Trophoblast cell (in vitro differentiated cells and primary cell): ENCODE measurements at regions not wholly inside any gene's neighbourhood (a gene's known extent, or its start where the extent isn't known, plus 50 kb on each side); places are given as distances from the start of the nearest gene placed in this dataset.

Experiments used
- DNase-seq, 2 donors: peaks; one replicate each; pipeline ENCODE4 v3.0.0-alpha.2; 2016
- H2AFZ ChIP-seq: 2 replicates; pipeline ENCODE4 v1.6.1; 2013; ENCODE audit warnings: low read length, moderate library complexity, mild to moderate bottlenecking; ENCODE audit not compliant: insufficient read depth, poor library complexity
- H2AK5ac ChIP-seq: 2 replicates; pipeline ENCODE4 v1.6.1; 2013; ENCODE audit warnings: mild to moderate bottlenecking, low read length
- H2BK120ac ChIP-seq: 2 replicates; pipeline ENCODE4 v1.6.1; 2013; ENCODE audit warnings: low read length, mild to moderate bottlenecking, moderate library complexity; ENCODE audit not compliant: insufficient read depth, poor library complexity
- H2BK12ac ChIP-seq: 2 replicates; pipeline ENCODE4 v1.6.1; 2013; ENCODE audit warnings: mild to moderate bottlenecking, low read length, moderate library complexity
- H2BK5ac ChIP-seq: 2 replicates; pipeline ENCODE4 v1.6.1; 2013; ENCODE audit warnings: low read length, low read depth, moderate library complexity, mild to moderate bottlenecking; ENCODE audit not compliant: poor library complexity
- H3K14ac ChIP-seq: 2 replicates; pipeline ENCODE4 v1.6.1; 2013; ENCODE audit warnings: mild to moderate bottlenecking, low read length
- H3K18ac ChIP-seq: 2 replicates; pipeline ENCODE4 v1.6.1; 2013; ENCODE audit warnings: mild to moderate bottlenecking, low read length
- H3K23ac ChIP-seq: 2 replicates; pipeline ENCODE4 v1.6.1; 2013; ENCODE audit warnings: low read length
- H3K27ac ChIP-seq: 2 replicates; pipeline ENCODE4 v1.5.1; 2013; ENCODE audit warnings: low read depth, mild to moderate bottlenecking, inconsistent platforms, low read length, moderate library complexity
- H3K27me3 ChIP-seq: 2 replicates; pipeline ENCODE4 v1.6.1; 2013; ENCODE audit warnings: inconsistent platforms, mild to moderate bottlenecking, low read length, moderate library complexity; ENCODE audit not compliant: insufficient read depth
- H3K36me3 ChIP-seq, 2 experiments: 1 replicate in 1 of 2; 2 replicates in 1 of 2; pipeline ENCODE4 v1.6.1; 2013; ENCODE audit warnings: low read length in 2 of 2, mild to moderate bottlenecking in 2 of 2, moderate library complexity in 1 of 2; ENCODE audit not compliant: insufficient read depth in 2 of 2, control insufficient read depth in 1 of 2
- H3K4ac ChIP-seq: 2 replicates; pipeline ENCODE4 v1.6.1; 2013; ENCODE audit warnings: low read depth, mild to moderate bottlenecking, low read length, moderate library complexity
- H3K4me1 ChIP-seq, 2 experiments: 1 replicate in 1 of 2; 2 replicates in 1 of 2; pipeline ENCODE4 v1.6.1; 2013; ENCODE audit warnings: low read length in 2 of 2, mild to moderate bottlenecking in 2 of 2, moderate library complexity in 1 of 2; ENCODE audit not compliant: insufficient read depth in 2 of 2, control insufficient read depth in 1 of 2
- H3K4me2 ChIP-seq: 2 replicates; pipeline ENCODE4 v1.6.1; 2013; ENCODE audit warnings: inconsistent platforms, mild to moderate bottlenecking, low read length, moderate library complexity
- H3K4me3 ChIP-seq: 2 replicates; pipeline ENCODE4 v1.5.1; 2013; ENCODE audit warnings: mild to moderate bottlenecking, low read depth, low read length, inconsistent platforms
- H3K79me1 ChIP-seq: one replicate; pipeline ENCODE4 v1.6.1; 2013; ENCODE audit warnings: low read length
- H3K79me2 ChIP-seq: 2 replicates; pipeline ENCODE4 v1.6.1; 2013; ENCODE audit warnings: low read length, mild to moderate bottlenecking; ENCODE audit not compliant: control insufficient read depth, insufficient read depth, poor library complexity
- H3K9ac ChIP-seq: 2 replicates; pipeline ENCODE4 v1.6.1; 2013; ENCODE audit warnings: mild to moderate bottlenecking, low read length
- H3K9me3 ChIP-seq: 2 replicates; pipeline ENCODE4 v1.6.1; 2013; ENCODE audit warnings: low read depth, mild to moderate bottlenecking, control low read depth, inconsistent platforms, low read length; ENCODE audit not compliant: insufficient read depth
- H4K12ac ChIP-seq: 2 replicates; pipeline ENCODE4 v1.6.1; 2013; ENCODE audit warnings: low read depth, mild to moderate bottlenecking, low read length, moderate library complexity
- H4K8ac ChIP-seq: 2 replicates; pipeline ENCODE4 v1.6.1; 2013; ENCODE audit warnings: low read depth, mild to moderate bottlenecking, low read length, moderate library complexity
- H4K91ac ChIP-seq: one replicate; pipeline ENCODE4 v1.6.1; 2013; ENCODE audit warnings: low read depth, mild to moderate bottlenecking, low read length, moderate library complexity
- WGBS: extraction: QIAGEN DNeasy Blood & Tissue Kit; methylation state at CpG from one replicate; pipeline ENCODE4 v1.1.7; 2013; ENCODE audit warnings: missing lambda C conversion rate; ENCODE audit not compliant: insufficient read length, insufficient coverage; ENCODE audit errors: extremely low coverage; 5-methylcytosine and 5-hydroxymethylcytosine counted together

GRCh38 chr6:69623357-69623756 lies 173.5 kb downstream of the LMBRD1 start:
- Histone ChIP-seq H3K27ac (no peak overlapping the region), H3K9ac (no peak overlapping the region), H2AFZ (no peak overlapping the region), H3K9me3 (no peaks in the 10 kb centered on the region), H3K18ac (no peak overlapping the region), H3K36me3 (no peaks in the 10 kb centered on the region), H3K14ac (no peak overlapping the region), H3K4me1 (peaks cover 3 to 4% of the 10 kb centered on the region in 2 experiments), H4K12ac (no peak overlapping the region), H4K8ac (no peak overlapping the region), H4K91ac (no peak overlapping the region), H3K79me2 (no peaks in the 10 kb centered on the region), H3K4me3 (no peak overlapping the region), H3K4ac (no peak overlapping the region), H2BK5ac (no peak overlapping the region), H3K4me2 (no peak overlapping the region), H3K23ac (no peak overlapping the region), H3K79me1 (no peaks in the 10 kb centered on the region), H2BK120ac (no peak overlapping the region), H2AK5ac (no peak overlapping the region), H3K27me3 (no peaks in the 10 kb centered on the region), H2BK12ac (no peak overlapping the region)
- DNase-seq = no peak
- no CpG with 5 or more reads among the region's 1 CpG for WGBS

- peaks cover 3 to 4% of the 10 kb centered on the region in 2 experiments for H3K4me1 ChIP-seq
- no peaks in the 10 kb centered on the region for H3K79me2 ChIP-seq
- no peaks in the 10 kb centered on the region for H3K79me1 ChIP-seq
- no peak overlapping the region for H4K12ac ChIP-seq
- no peak overlapping the region for H2AK5ac ChIP-seq
- H2BK120ac ChIP-seq = no peak overlapping the region
- H4K91ac ChIP-seq = no peak overlapping the region
- no peak overlapping the region for H4K8ac ChIP-seq
- no peak overlapping the region for H3K9ac ChIP-seq
- H3K27ac ChIP-seq = no peak overlapping the region
- no peak overlapping the region for H2AFZ ChIP-seq
- no CpG with 5 or more reads among the region's 2 CpGs for WGBS
- no peak overlapping the region for H3K4ac ChIP-seq
- no peak overlapping the region for H3K18ac ChIP-seq
- no peak overlapping the region for H3K4me2 ChIP-seq
- no peak overlapping the region for H2BK12ac ChIP-seq
- no peak overlapping the region for H3K23ac ChIP-seq
- no peaks in the 10 kb centered on the region for H3K36me3 ChIP-seq
- no peaks in the 10 kb centered on the region for H3K9me3 ChIP-seq
- H3K27me3 ChIP-seq = no peaks in the 10 kb centered on the region
- no peak for DNase-seq
- H3K4me3 ChIP-seq = no peak overlapping the region
- H3K14ac ChIP-seq = no peak overlapping the region
- H2BK5ac ChIP-seq = no peak overlapping the region
Measured at GRCh38 chr6:69622924-69623323, 173.9 kb downstream of the LMBRD1 start.

- Histone ChIP-seq H3K4me2 (no peak overlapping the region), H2AK5ac (no peak overlapping the region), H3K4ac (no peak overlapping the region), H3K14ac (no peak overlapping the region), H3K4me1 (peaks cover 3 to 4% of the 10 kb centered on the region in 2 experiments), H2BK5ac (no peak overlapping the region), H4K91ac (no peak overlapping the region), H3K27ac (no peak overlapping the region), H2BK12ac (no peak overlapping the region), H2BK120ac (no peak overlapping the region), H3K36me3 (no peaks in the 10 kb centered on the region), H3K27me3 (no peaks in the 10 kb centered on the region), H3K18ac (no peak overlapping the region), H4K12ac (no peak overlapping the region), H3K23ac (no peak overlapping the region), H3K79me1 (no peaks in the 10 kb centered on the region), H4K8ac (no peak overlapping the region), H3K4me3 (no peak overlapping the region), H2AFZ (no peak overlapping the region), H3K79me2 (no peaks in the 10 kb centered on the region), H3K9me3 (no peaks in the 10 kb centered on the region), H3K9ac (no peak overlapping the region)
- no CpG with 5 or more reads among the region's 3 CpGs for WGBS
- DNase-seq = no peak
Measured at GRCh38 chr6:69622230-69622629, 174.6 kb downstream of the LMBRD1 start.

GRCh38 chr6:69617163-69617562 lies 179.6 kb downstream of the LMBRD1 start:
- Histone ChIP-seq H3K4me3 (no peak overlapping the region), H3K27me3 (no peaks in the 10 kb centered on the region), H3K4ac (no peak overlapping the region), H3K4me2 (no peak overlapping the region), H2AFZ (no peak overlapping the region), H2BK5ac (no peak overlapping the region), H3K79me2 (no peaks in the 10 kb centered on the region), H4K12ac (no peak overlapping the region), H3K36me3 (no peaks in the 10 kb centered on the region), H2BK120ac (no peak overlapping the region), H3K4me1 (peaks cover 0 to under 1% of the 10 kb centered on the region in 2 experiments), H3K23ac (no peak overlapping the region), H4K8ac (no peak overlapping the region), H2BK12ac (no peak overlapping the region), H3K9me3 (no peaks in the 10 kb centered on the region), H2AK5ac (no peak overlapping the region), H3K27ac (no peak overlapping the region), H3K18ac (no peak overlapping the region), H3K9ac (no peak overlapping the region), H3K79me1 (no peaks in the 10 kb centered on the region), H3K14ac (no peak overlapping the region), H4K91ac (no peak overlapping the region)
- WGBS = no CpG with 5 or more reads among the region's 7 CpGs
- no peak for DNase-seq
